ENCODE measurements at regions not wholly inside any gene's neighbourhood (a gene's known extent, or its start where the extent isn't known, plus 50 kb on each side); places are given as distances from the start of the nearest gene placed in this dataset.

DNA sequence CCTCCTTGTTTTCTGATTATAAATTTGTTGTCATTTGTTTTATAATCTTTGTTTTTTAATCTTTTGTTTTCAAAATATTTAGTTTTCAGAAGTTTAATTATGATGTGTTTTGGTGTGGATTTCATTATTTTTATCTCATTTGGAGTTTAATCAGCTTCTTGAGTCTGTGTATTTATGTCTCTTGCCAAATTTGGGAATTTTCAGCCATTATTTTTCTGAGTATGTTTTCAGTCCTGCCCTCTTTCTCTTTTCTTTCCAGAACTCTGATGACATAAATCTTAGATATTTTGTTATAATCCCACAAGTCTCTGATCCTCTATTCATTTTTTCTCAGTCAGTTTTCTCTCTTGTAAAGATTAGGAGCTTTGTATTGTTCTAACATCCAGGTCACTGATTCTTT lies 89.8 kb downstream of the RHOU start:
- H3K4me3 ChIP-seq (IDR thresholded peaks at IDR 0.05; ENCODE audit: insufficient read depth, low read depth, low read length) = no peak overlapping the region
- H3K27ac ChIP-seq = no peak overlapping the region
- no peaks in the 10 kb centered on the region for H3K36me3 ChIP-seq (ENCODE audit: insufficient read depth)
- no peaks in the 10 kb centered on the region for H3K4me1 ChIP-seq (ENCODE audit: low read depth, poor library complexity, severe bottlenecking)
- no peaks in the 10 kb centered on the region for H4K20me1 ChIP-seq (ENCODE audit: insufficient read depth)
- H3K4me2 ChIP-seq = no peak overlapping the region
- TF ChIP-seq, protein P1, sequence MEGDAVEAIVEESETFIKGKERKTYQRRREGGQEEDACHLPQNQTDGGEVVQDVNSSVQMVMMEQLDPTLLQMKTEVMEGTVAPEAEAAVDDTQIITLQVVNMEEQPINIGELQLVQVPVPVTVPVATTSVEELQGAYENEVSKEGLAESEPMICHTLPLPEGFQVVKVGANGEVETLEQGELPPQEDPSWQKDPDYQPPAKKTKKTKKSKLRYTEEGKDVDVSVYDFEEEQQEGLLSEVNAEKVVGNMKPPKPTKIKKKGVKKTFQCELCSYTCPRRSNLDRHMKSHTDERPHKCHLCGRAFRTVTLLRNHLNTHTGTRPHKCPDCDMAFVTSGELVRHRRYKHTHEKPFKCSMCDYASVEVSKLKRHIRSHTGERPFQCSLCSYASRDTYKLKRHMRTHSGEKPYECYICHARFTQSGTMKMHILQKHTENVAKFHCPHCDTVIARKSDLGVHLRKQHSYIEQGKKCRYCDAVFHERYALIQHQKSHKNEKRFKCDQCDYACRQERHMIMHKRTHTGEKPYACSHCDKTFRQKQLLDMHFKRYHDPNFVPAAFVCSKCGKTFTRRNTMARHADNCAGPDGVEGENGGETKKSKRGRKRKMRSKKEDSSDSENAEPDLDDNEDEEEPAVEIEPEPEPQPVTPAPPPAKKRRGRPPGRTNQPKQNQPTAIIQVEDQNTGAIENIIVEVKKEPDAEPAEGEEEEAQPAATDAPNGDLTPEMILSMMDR (conservative IDR thresholded peaks at IDR 0.05; ENCODE audit: low read depth, low read length) = no peak
- H3K9ac ChIP-seq = no peak overlapping the region
- no peaks in the 10 kb centered on the region for H3K79me2 ChIP-seq (ENCODE audit: insufficient read depth, low read depth)
- H3K27me3 ChIP-seq (ENCODE audit: insufficient read depth, low read depth) = no peaks in the 10 kb centered on the region
- H2AFZ ChIP-seq (ENCODE audit: low read depth) = no peak overlapping the region

DNA sequence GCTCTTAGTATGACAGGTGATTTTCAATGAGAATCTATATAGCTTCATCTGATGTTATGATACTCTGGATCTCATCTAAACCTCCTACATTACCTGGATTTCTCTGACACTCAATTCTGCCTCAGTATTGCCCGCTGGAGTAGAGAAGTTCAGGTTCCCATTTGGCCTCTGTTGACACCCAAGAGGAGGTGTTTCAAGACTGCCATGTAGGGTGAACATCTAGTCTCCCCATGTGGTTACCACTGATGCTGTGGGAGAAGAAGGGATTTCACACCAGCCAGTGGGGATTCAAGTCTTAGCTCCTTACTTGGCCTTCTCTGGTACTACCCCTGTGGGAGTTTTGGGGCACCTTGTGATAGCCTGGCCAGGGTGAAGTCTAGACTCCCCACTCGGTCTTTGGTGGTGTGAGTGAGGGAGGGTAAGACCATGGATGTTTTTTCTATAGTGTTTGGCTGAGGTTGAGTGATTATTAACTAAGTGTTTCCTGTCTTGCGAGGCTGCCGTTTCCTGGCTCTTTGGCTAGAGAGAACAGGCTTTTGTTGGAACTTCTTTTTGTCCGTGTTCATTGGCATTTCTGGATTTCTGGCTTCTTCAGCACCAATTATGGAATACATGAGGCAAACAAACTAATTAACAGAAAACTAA lies 90.7 kb downstream of the RHOU start:
- Histone ChIP-seq H4K20me1 (ENCODE audit: insufficient read depth) (no peaks in the 10 kb centered on the region), H2AFZ (ENCODE audit: low read depth) (no peak overlapping the region), H3K9ac (no peak overlapping the region), H3K36me3 (ENCODE audit: insufficient read depth) (no peaks in the 10 kb centered on the region), H3K4me3 (IDR thresholded peaks at IDR 0.05; ENCODE audit: insufficient read depth, low read depth, low read length) (no peak overlapping the region), H3K27me3 (ENCODE audit: insufficient read depth, low read depth) (no peaks in the 10 kb centered on the region), H3K4me1 (ENCODE audit: low read depth, poor library complexity, severe bottlenecking) (no peaks in the 10 kb centered on the region), H3K27ac (no peak overlapping the region), H3K79me2 (ENCODE audit: insufficient read depth, low read depth) (no peaks in the 10 kb centered on the region), H3K4me2 (no peak overlapping the region)
- TF ChIP-seq, protein P1 (conservative IDR thresholded peaks at IDR 0.05; ENCODE audit: low read depth, low read length) = no peak

DNA sequence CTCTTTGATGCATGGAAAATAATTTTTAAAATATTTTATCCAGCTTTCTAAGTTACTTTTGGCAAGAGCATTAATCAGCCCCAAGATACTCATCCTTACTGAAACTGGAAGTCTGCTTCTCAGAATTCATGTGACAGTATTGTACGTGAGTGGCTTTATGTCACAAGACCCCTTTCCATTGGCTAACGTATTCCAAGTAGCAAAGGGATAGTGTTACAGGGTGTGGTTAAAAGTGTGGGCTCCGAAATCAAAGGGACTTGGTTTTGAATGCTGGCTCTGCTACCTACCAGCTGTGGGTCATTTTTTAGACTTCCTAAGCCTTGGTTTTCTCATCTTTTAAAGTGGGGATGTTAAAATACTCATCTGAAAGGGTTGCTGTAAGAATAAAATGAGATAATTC lies 91.7 kb downstream of the RHOU start:
- no peak overlapping the region for H3K4me3 ChIP-seq (IDR thresholded peaks at IDR 0.05; ENCODE audit: insufficient read depth, low read depth, low read length)
- H2AFZ ChIP-seq (ENCODE audit: low read depth) = no peak overlapping the region
- no peak overlapping the region for H3K27ac ChIP-seq
- H3K36me3 ChIP-seq (ENCODE audit: insufficient read depth) = no peaks in the 10 kb centered on the region
- H3K9ac ChIP-seq = no peak overlapping the region
- TF ChIP-seq, protein P1 (conservative IDR thresholded peaks at IDR 0.05; ENCODE audit: low read depth, low read length) = no peak
- H3K79me2 ChIP-seq (ENCODE audit: insufficient read depth, low read depth) = no peaks in the 10 kb centered on the region
- H4K20me1 ChIP-seq (ENCODE audit: insufficient read depth) = no peaks in the 10 kb centered on the region
- H3K4me2 ChIP-seq = no peak overlapping the region
- no peaks in the 10 kb centered on the region for H3K27me3 ChIP-seq (ENCODE audit: insufficient read depth, low read depth)
- H3K4me1 ChIP-seq (ENCODE audit: low read depth, poor library complexity, severe bottlenecking) = no peaks in the 10 kb centered on the region

DNA sequence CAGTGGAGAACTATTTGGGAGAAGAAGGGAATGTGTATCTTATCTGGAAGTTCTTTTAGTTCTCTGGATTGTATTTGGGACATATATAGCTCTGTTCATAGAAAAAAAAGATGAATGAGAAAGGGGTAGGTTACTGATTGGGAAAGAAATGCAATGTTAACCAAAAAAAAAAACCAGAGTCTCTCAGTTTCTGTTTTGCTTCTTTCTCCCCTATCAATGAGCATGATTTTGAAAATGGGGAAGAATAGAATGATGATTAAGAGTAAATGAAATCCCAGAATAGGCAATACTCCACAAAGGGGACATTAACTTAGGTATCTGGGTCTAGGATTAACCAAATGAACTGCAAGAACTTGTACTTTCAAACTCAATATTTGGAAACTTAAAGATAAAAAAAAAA lies 92.9 kb downstream of the RHOU start:
- Histone ChIP-seq H3K27me3 (ENCODE audit: insufficient read depth, low read depth) (no peaks in the 10 kb centered on the region), H3K79me2 (ENCODE audit: insufficient read depth, low read depth) (no peaks in the 10 kb centered on the region), H3K9ac (no peak overlapping the region), H3K36me3 (ENCODE audit: insufficient read depth) (no peaks in the 10 kb centered on the region), H3K4me2 (no peak overlapping the region), H3K27ac (no peak overlapping the region), H4K20me1 (ENCODE audit: insufficient read depth) (no peaks in the 10 kb centered on the region), H3K4me3 (IDR thresholded peaks at IDR 0.05; ENCODE audit: insufficient read depth, low read depth, low read length) (no peak overlapping the region), H3K4me1 (ENCODE audit: low read depth, poor library complexity, severe bottlenecking) (no peaks in the 10 kb centered on the region), H2AFZ (ENCODE audit: low read depth) (no peak overlapping the region)
- TF ChIP-seq, protein P1 (conservative IDR thresholded peaks at IDR 0.05; ENCODE audit: low read depth, low read length) = no peak
